ENCODE measurements at regions not wholly inside any gene's neighbourhood (a gene's known extent, or its start where the extent isn't known, plus 50 kb on each side); places are given as distances from the start of the nearest gene placed in this dataset.

- ATAC-seq (peak; percentile 65), DNase-seq (peak; percentile 52)
- H3K27ac Mint-ChIP-seq: no peak overlapping the region
- no peaks in the 10 kb centered on the region for H3K36me3 Mint-ChIP-seq (ENCODE audit: low read depth)
- TF ChIP-seq CTCF (IDR thresholded peaks at IDR 0.05): peak; percentile 70
- H3K4me1 Mint-ChIP-seq (ENCODE audit: low read depth): peaks cover 15% of the 10 kb centered on the region
- intact Hi-C loops (cut with micrococcal nuclease): no loop called here
- no peak overlapping the region for H3K4me3 Mint-ChIP-seq
- no peaks in the 10 kb centered on the region for H3K27me3 Mint-ChIP-seq
- no peaks in the 10 kb centered on the region for H3K9me3 Mint-ChIP-seq
- CTCF ChIA-PET: interaction anchor here (0.7 to 10.9 kb wide), 31 partner anchors 10 to 665 kb away, joined by 3 to 111 read pairs (median 4); partner anchors contain the start of gene TNFAIP3
- POLR2A ChIA-PET: interaction anchor here (1.1 kb wide), 1 partner anchor 137 kb away, joined by 3 read pairs; no protein-coding TSS in a partner anchor
Observed at GRCh38 chr6:138007014-138007472, 100.2 kb downstream of the PERP start.

GRCh38 chr6:138008791-138009190 lies 98.4 kb downstream of the PERP start:
- ChIA-PET POLR2A (no interaction called here), CTCF (interaction anchor here (1.1 to 10.9 kb wide), 6 partner anchors 8 to 138 kb away, joined by 3 to 111 read pairs (median 4); no protein-coding TSS in a partner anchor)
- no peaks in the 10 kb centered on the region for H3K9me3 Mint-ChIP-seq
- H3K27me3 Mint-ChIP-seq: no peaks in the 10 kb centered on the region
- H3K27ac Mint-ChIP-seq: no peak overlapping the region
- no peaks in the 10 kb centered on the region for H3K36me3 Mint-ChIP-seq (ENCODE audit: low read depth)
- DNase-seq: no peak
- no peak for TF ChIP-seq CTCF (IDR thresholded peaks at IDR 0.05)
- no peak overlapping the region for H3K4me3 Mint-ChIP-seq
- intact Hi-C loops (cut with micrococcal nuclease): no loop called here
- no peak for ATAC-seq
- H3K4me1 Mint-ChIP-seq (ENCODE audit: low read depth): peaks cover 14% of the 10 kb centered on the region

- no peak for TF ChIP-seq CTCF (IDR thresholded peaks at IDR 0.05)
- H3K27me3 Mint-ChIP-seq: no peaks in the 10 kb centered on the region
- ChIA-PET POLR2A (no interaction called here), CTCF (no interaction called here)
- H3K4me1 Mint-ChIP-seq (ENCODE audit: low read depth): peaks cover under 1% of the 10 kb centered on the region
- no peaks in the 10 kb centered on the region for H3K36me3 Mint-ChIP-seq (ENCODE audit: low read depth)
- no peaks in the 10 kb centered on the region for H3K9me3 Mint-ChIP-seq
- no peak overlapping the region for H3K4me3 Mint-ChIP-seq
- ATAC-seq (no peak), DNase-seq (no peak)
- no peak overlapping the region for H3K27ac Mint-ChIP-seq
- intact Hi-C loops (cut with micrococcal nuclease): no loop called here
Observed at GRCh38 chr6:138011413-138011812, 95.8 kb downstream of the PERP start.

GRCh38 chr6:138012682-138013081 lies 94.5 kb downstream of the PERP start:
- ATAC-seq (no peak), DNase-seq (peak; percentile 23)
- Mint-ChIP-seq H3K27ac (no peak overlapping the region), H3K4me3 (no peak overlapping the region), H3K36me3 (ENCODE audit: low read depth) (no peaks in the 10 kb centered on the region), H3K27me3 (peaks cover 4% of the 10 kb centered on the region), H3K9me3 (no peaks in the 10 kb centered on the region), H3K4me1 (ENCODE audit: low read depth) (peaks cover 3% of the 10 kb centered on the region)
- POLR2A ChIA-PET: no interaction called here
- intact Hi-C loops (cut with micrococcal nuclease): no loop called here
- TF ChIP-seq CTCF (IDR thresholded peaks at IDR 0.05): no peak
- CTCF ChIA-PET: interaction anchor here (0.8 to 1.7 kb wide), 5 partner anchors 8 to 146 kb away, joined by 3 to 5 read pairs (median 3); partner anchors contain the start of gene TNFAIP3

- intact Hi-C loops (cut with micrococcal nuclease): no loop called here
- Mint-ChIP-seq H3K36me3 (ENCODE audit: low read depth) (no peaks in the 10 kb centered on the region), H3K4me3 (no peak overlapping the region), H3K27me3 (peaks cover 4% of the 10 kb centered on the region), H3K27ac (no peak overlapping the region), H3K4me1 (ENCODE audit: low read depth) (peaks cover 3% of the 10 kb centered on the region), H3K9me3 (no peaks in the 10 kb centered on the region)
- no peak for DNase-seq
- CTCF ChIA-PET: interaction anchor here (1.1 kb wide), 1 partner anchor 93 kb away, joined by 3 read pairs; no protein-coding TSS in a partner anchor
- POLR2A ChIA-PET: no interaction called here
- no peak for ATAC-seq
- no peak for TF ChIP-seq CTCF (IDR thresholded peaks at IDR 0.05)
Observed at GRCh38 chr6:138013959-138014358, 93.3 kb downstream of the PERP start.
